IMR-90 (cell line): ENCODE measurements at regions not wholly inside any gene's neighbourhood (a gene's known extent, or its start where the extent isn't known, plus 50 kb on each side); places are given as distances from the start of the nearest gene placed in this dataset.

Experiments used
- ATAC-seq: fragments of 200-7000 bp; cut with Tn5 transposase; 2 replicates; pipeline ENCODE4 v1.9.1; 2020; ENCODE audit warnings: low read depth, mild to moderate bottlenecking, moderate library complexity
- BruUV-seq: library from RNA; stranded (reverse); fragments of 400-500 nt; replicated peaks from 2 replicates; lab custom pipeline; 2021; lab: Mats Ljungman, UMichigan
- CTCF ChIA-PET: fragments of 300-600 bp; formaldehyde crosslinking; extraction: SDS; loops from one replicate; lab custom pipeline; 2021; ENCODE audit warnings: antibody characterized with exemption; lab: Yijun Ruan, JAX
- POLR2A ChIA-PET: fragments of 300-600 bp; sonication (Branson Sonifier 250); formaldehyde crosslinking; loops from one replicate; lab custom pipeline; 2022; ENCODE audit warnings: antibody characterized with exemption; ENCODE audit not compliant: unreplicated experiment; lab: Charles Lee
- DNase-seq: peaks from one replicate; pipeline ENCODE4 v3.0.0; 2013
- H2AFZ ChIP-seq: replicated peaks from 2 replicates; pipeline ENCODE3; 2013; ENCODE audit warnings: low read length, mild to moderate bottlenecking; ENCODE audit not compliant: poor library complexity
- H2AK5ac ChIP-seq: 2 replicates; pipeline ENCODE4 v1.6.1; 2013; ENCODE audit warnings: low read depth, low read length, inconsistent platforms
- H2AK9ac ChIP-seq: replicated peaks from 2 replicates; pipeline ENCODE3; 2013; ENCODE audit warnings: mild to moderate bottlenecking, low read depth, low read length, moderate library complexity; ENCODE audit not compliant: poor library complexity
- H2BK120ac ChIP-seq: 2 replicates; pipeline ENCODE4 v1.6.1; 2013; ENCODE audit warnings: low read depth, low read length, inconsistent platforms
- H2BK15ac ChIP-seq: 3 replicates; pipeline ENCODE4 v1.6.1; 2013; ENCODE audit warnings: low read depth, low read length, inconsistent platforms
- H2BK20ac ChIP-seq: 2 replicates; pipeline ENCODE4 v1.6.1; 2013; ENCODE audit warnings: low read depth, mild to moderate bottlenecking, inconsistent platforms, low read length, moderate library complexity
- H2BK5ac ChIP-seq: 2 replicates; pipeline ENCODE4 v1.6.1; 2013; ENCODE audit warnings: mild to moderate bottlenecking, low read depth, low read length, inconsistent platforms; ENCODE audit not compliant: poor library complexity, severe bottlenecking
- H3K14ac ChIP-seq: replicated peaks from 2 replicates; pipeline ENCODE4 v1.6.1; 2013; ENCODE audit warnings: low read depth, low read length, inconsistent platforms
- H3K18ac ChIP-seq: 2 replicates; pipeline ENCODE4 v1.6.1; 2013; ENCODE audit warnings: low read depth, low read length, control low read depth
- H3K23ac ChIP-seq: 2 replicates; pipeline ENCODE4 v1.6.1; 2013; ENCODE audit warnings: low read depth, low read length, inconsistent platforms
- H3K27ac ChIP-seq: 2 replicates; pipeline ENCODE4 v1.5.1; 2013; ENCODE audit warnings: mild to moderate bottlenecking, control low read depth, low read length; ENCODE audit not compliant: insufficient read depth
- H3K27me3 ChIP-seq: 2 replicates; pipeline ENCODE4 v1.6.1; 2013; ENCODE audit warnings: low read length; ENCODE audit not compliant: control insufficient read depth, insufficient read depth
- H3K36me3 ChIP-seq: 2 replicates; pipeline ENCODE4 v1.6.1; 2013; ENCODE audit warnings: low read length, mixed read lengths; ENCODE audit not compliant: control insufficient read depth, insufficient read depth
- H3K4ac ChIP-seq: 2 replicates; pipeline ENCODE4 v1.6.1; 2013; ENCODE audit warnings: low read depth, low read length, inconsistent platforms
- H3K4me1 ChIP-seq: 2 replicates; pipeline ENCODE4 v1.6.1; 2013; ENCODE audit warnings: low read length, mixed read lengths; ENCODE audit not compliant: control insufficient read depth, insufficient read depth
- H3K4me2 ChIP-seq: 2 replicates; pipeline ENCODE4 v1.6.1; 2013; ENCODE audit warnings: low read depth, mild to moderate bottlenecking, control low read depth, low read length, moderate library complexity
- H3K4me3 ChIP-seq: 2 replicates; pipeline ENCODE4 v1.5.1; 2013; ENCODE audit warnings: low read depth, mild to moderate bottlenecking, control low read depth, low read length, moderate library complexity; ENCODE audit not compliant: insufficient read depth
- H3K56ac ChIP-seq: 2 replicates; pipeline ENCODE4 v1.6.1; 2013; ENCODE audit warnings: low read length, inconsistent platforms; ENCODE audit not compliant: insufficient read depth; ENCODE audit errors: extremely low read depth
- H3K79me1 ChIP-seq, 2 experiments: 2 replicates each; pipeline ENCODE4 v1.6.1; 2013; ENCODE audit warnings: low read length in 2 of 2, inconsistent platforms in 1 of 2, low read depth in 1 of 2
- H3K9ac ChIP-seq: 2 replicates; pipeline ENCODE4 v1.6.1; 2013; ENCODE audit warnings: low read depth, low read length, control low read depth
- H3K9me1 ChIP-seq: 2 replicates; pipeline ENCODE4 v1.6.1; 2013; ENCODE audit warnings: low read length, inconsistent platforms; ENCODE audit not compliant: insufficient read depth
- H3K9me3 ChIP-seq: 2 replicates; pipeline ENCODE4 v1.6.1; 2013; ENCODE audit warnings: low read length; ENCODE audit not compliant: control insufficient read depth, insufficient read depth
- H4K20me1 ChIP-seq: 2 replicates; pipeline ENCODE4 v1.6.1; 2013; ENCODE audit warnings: low read length, inconsistent platforms; ENCODE audit not compliant: insufficient read depth
- H4K5ac ChIP-seq: 2 replicates; pipeline ENCODE4 v1.6.1; 2013; ENCODE audit warnings: mild to moderate bottlenecking, low read depth, low read length, control low read depth
- H4K8ac ChIP-seq, 2 experiments: 2 replicates each; pipeline ENCODE4 v1.6.1; 2013; ENCODE audit warnings: low read depth in 2 of 2, low read length in 2 of 2, control low read depth in 1 of 2, inconsistent platforms in 1 of 2
- H4K91ac ChIP-seq: 2 replicates; pipeline ENCODE4 v1.6.1; 2013; ENCODE audit warnings: low read depth, low read length, inconsistent platforms; ENCODE audit not compliant: insufficient read depth
- BHLHE40 ChIP-seq: fragments of 150-350 bp; IDR thresholded peaks from 2 replicates; pipeline ENCODE4 v1.6.1; 2016; ENCODE audit warnings: mild to moderate bottlenecking, low read depth, low read length
- CEBPB ChIP-seq: IDR thresholded peaks from 2 replicates; pipeline ENCODE4 v1.6.1; 2012; ENCODE audit warnings: low read depth, low read length, improper control_type of control experiment
- CHD1 ChIP-seq: IDR thresholded peaks from 2 replicates; pipeline ENCODE4 v1.6.1; 2012; ENCODE audit warnings: low read depth, low read length, improper control_type of control experiment
- CTCF ChIP-seq: conservative IDR thresholded peaks from 2 replicates; pipeline ENCODE4 v1.5.1; 2012; ENCODE audit warnings: mild to moderate bottlenecking, low read depth, low read length, improper control_type of control experiment
- ELK1 ChIP-seq: fragments of 150-350 bp; IDR thresholded peaks from 2 replicates; pipeline ENCODE4 v1.6.1; 2016; ENCODE audit warnings: low read depth, mild to moderate bottlenecking, low read length, moderate library complexity, borderline replicate concordance
- FOS ChIP-seq: fragments of 150-350 bp; IDR thresholded peaks from 2 replicates; pipeline ENCODE4 v1.6.1; 2016; ENCODE audit warnings: low read depth, low read length
- MAFK ChIP-seq: IDR thresholded peaks from 2 replicates; pipeline ENCODE4 v1.6.1; 2012; ENCODE audit warnings: low read depth, low read length, improper control_type of control experiment
- MAZ ChIP-seq: IDR thresholded peaks from 2 replicates; pipeline ENCODE4 v1.6.1; 2012; ENCODE audit warnings: low read depth, mild to moderate bottlenecking, low read length, improper control_type of control experiment, moderate library complexity, borderline replicate concordance
- MXI1 ChIP-seq: IDR thresholded peaks from 2 replicates; pipeline ENCODE4 v1.6.1; 2012; ENCODE audit warnings: low read depth, mild to moderate bottlenecking, low read length, moderate library complexity, borderline replicate concordance
- NFE2L2 ChIP-seq: fragments of 150-350 bp; IDR thresholded peaks from 2 replicates; pipeline ENCODE4 v1.6.1; 2016; ENCODE audit warnings: low read depth, mild to moderate bottlenecking, low read length
- POLR2A ChIP-seq: IDR thresholded peaks from 2 replicates; pipeline ENCODE4 v1.6.1; 2012; ENCODE audit warnings: mild to moderate bottlenecking, low read depth, low read length
- RAD21 ChIP-seq: IDR thresholded peaks from 2 replicates; pipeline ENCODE4 v1.6.1; 2012; ENCODE audit warnings: low read length, improper control_type of control experiment
- RFX5 ChIP-seq: IDR thresholded peaks from 2 replicates; pipeline ENCODE4 v1.8.0; 2012; ENCODE audit warnings: low read depth, mild to moderate bottlenecking, low read length, moderate library complexity
- SMC3 ChIP-seq: fragments of 150-350 bp; IDR thresholded peaks from 2 replicates; pipeline ENCODE4 v1.6.1; 2016; ENCODE audit warnings: low read depth, mild to moderate bottlenecking, antibody characterized with exemption, low read length, moderate library complexity
- USF2 ChIP-seq: fragments of 150-350 bp; IDR thresholded peaks from 2 replicates; pipeline ENCODE4 v1.6.1; 2017; ENCODE audit warnings: mild to moderate bottlenecking, antibody characterized with exemption, low read length, low read depth
- WGBS, 2 experiments: methylation state at CpG; one replicate each; pipeline versions ENCODE4 v1.1.5 to v1.1.7; 2013; ENCODE audit warnings: missing lambda C conversion rate in 2 of 2; ENCODE audit not compliant: insufficient read length in 1 of 2; ENCODE audit errors: extremely low coverage in 2 of 2; 5-methylcytosine and 5-hydroxymethylcytosine counted together
- dilution Hi-C: fragments of 300-500 bp; cut with HindIII; formaldehyde crosslinking; loops from one replicate; pipeline ENCODE4 v1.14.3; 2018; ENCODE audit warnings: low sequenced_read_pairs; ENCODE audit not compliant: unreplicated experiment
- in situ Hi-C: fragments of 300-500 bp; cut with MboI; formaldehyde crosslinking; loops from 3 replicates; pipeline ENCODE4 v1.14.3; 2019; ENCODE audit warnings: low sequenced_read_pairs, inconsistent platforms, mixed read lengths
- intact Hi-C: fragments of 100-400 bp; cut with micrococcal nuclease; formaldehyde crosslinking; loops from 2 replicates; pipeline ENCODE4 v1.10.0; 2022

- Histone ChIP-seq H3K9me1 (peaks cover 10% of the 10 kb centered on the region; the same call in 1 of the 2 replicates), H3K27me3 (no peaks in the 10 kb centered on the region), H4K20me1 (no peaks in the 10 kb centered on the region; the same call in 1 of the 2 replicates), H3K9ac (no peak overlapping the region), H2BK5ac (no peak overlapping the region), H3K9me3 (no peaks in the 10 kb centered on the region), H2AK9ac (no peak overlapping the region), H2AK5ac (peak overlapping the region; percentile 48; the same call in 1 of the 2 replicates), H3K4ac (no peak overlapping the region), H2BK20ac (peak overlapping the region; percentile 38; the same call in 1 of the 2 replicates), H3K27ac (no peak overlapping the region), H3K23ac (no peak overlapping the region), H3K18ac (no peak overlapping the region), H3K4me2 (no peak overlapping the region), H3K4me3 (no peak overlapping the region), H2BK15ac (0 out of 3 replicates have a peak overlapping the region, but pooled peaks have one; percentile 33), H3K36me3 (no peaks in the 10 kb centered on the region), H4K8ac (no peak overlapping the region), H3K14ac (no peak overlapping the region), H4K91ac (no peak overlapping the region), H3K79me1 (no peaks in the 10 kb centered on the region), H2AFZ (no peak overlapping the region), H3K56ac (no peak overlapping the region), H4K5ac (no peak overlapping the region), H2BK120ac (peak overlapping the region; percentile 41; the same call in 1 of the 2 replicates), H3K4me1 (peaks cover 20% of the 10 kb centered on the region)
- TF ChIP-seq MAFK (no peak), MXI1 (no peak), MAZ (no peak), SMC3 (no peak), RAD21 (no peak), CEBPB (no peak), ELK1 (no peak), FOS (no peak), BHLHE40 (no peak), CTCF (no peak), RFX5 (no peak), NFE2L2 (no peak), USF2 (no peak), POLR2A (no peak), CHD1 (no peak)
- CTCF ChIA-PET = no interaction called here
- dilution Hi-C loops (no loop called here), intact Hi-C loops (loop anchor here (5.0 kb wide), 3 partner anchors 326 to 671 kb away; partner anchors contain the start of gene MSH6), in situ Hi-C loops (loop anchor here (5.0 kb wide), 1 partner anchor 251 kb away; no protein-coding TSS in a partner anchor)
- DNase-seq (no peak), ATAC-seq (no peak)
- no CpG with 5 or more reads among the region's 1 CpG for WGBS, 2 experiments
- POLR2A ChIA-PET = no interaction called here
- BruUV-seq = no TSS peak
These were observed 202.2 kb upstream of the FBXO11 start for GRCh38 chr2:48108455-48108854.
